ENCODE measurements at regions not wholly inside any gene's neighbourhood (a gene's known extent, or its start where the extent isn't known, plus 50 kb on each side); places are given as distances from the start of the nearest gene placed in this dataset.
"Not testable (repeated sequence)": the region's sequence is repeated elsewhere in the genome, so short reads cannot be mapped to it uniquely, and the experiment has no call there.

DNA sequence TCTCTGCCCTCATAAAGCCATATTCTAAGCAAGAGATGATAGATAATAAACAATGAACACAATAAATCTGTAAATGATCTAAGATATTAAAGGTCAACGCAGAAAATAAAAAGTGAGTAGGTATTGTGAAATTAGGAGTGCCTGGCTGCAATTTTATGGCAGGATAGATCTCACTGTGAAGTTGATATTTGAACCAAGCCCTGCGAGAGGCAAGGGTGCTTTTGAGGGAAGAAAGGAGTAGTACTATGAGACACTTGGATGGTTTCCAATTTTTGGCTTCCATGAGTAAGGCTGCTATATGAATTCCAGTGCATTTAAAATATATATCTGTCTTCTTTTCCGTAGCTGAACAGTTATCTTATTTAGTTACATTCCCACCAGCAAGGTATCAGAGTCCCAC, 720.0 kb upstream of the CNTN5 start:
- TF ChIP-seq, protein P1, sequence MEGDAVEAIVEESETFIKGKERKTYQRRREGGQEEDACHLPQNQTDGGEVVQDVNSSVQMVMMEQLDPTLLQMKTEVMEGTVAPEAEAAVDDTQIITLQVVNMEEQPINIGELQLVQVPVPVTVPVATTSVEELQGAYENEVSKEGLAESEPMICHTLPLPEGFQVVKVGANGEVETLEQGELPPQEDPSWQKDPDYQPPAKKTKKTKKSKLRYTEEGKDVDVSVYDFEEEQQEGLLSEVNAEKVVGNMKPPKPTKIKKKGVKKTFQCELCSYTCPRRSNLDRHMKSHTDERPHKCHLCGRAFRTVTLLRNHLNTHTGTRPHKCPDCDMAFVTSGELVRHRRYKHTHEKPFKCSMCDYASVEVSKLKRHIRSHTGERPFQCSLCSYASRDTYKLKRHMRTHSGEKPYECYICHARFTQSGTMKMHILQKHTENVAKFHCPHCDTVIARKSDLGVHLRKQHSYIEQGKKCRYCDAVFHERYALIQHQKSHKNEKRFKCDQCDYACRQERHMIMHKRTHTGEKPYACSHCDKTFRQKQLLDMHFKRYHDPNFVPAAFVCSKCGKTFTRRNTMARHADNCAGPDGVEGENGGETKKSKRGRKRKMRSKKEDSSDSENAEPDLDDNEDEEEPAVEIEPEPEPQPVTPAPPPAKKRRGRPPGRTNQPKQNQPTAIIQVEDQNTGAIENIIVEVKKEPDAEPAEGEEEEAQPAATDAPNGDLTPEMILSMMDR (IDR thresholded peaks at IDR 0.05), result no peak
- H3K36me3 Mint-ChIP-seq (ENCODE audit: low read depth), result no peaks in the 10 kb centered on the region
- H3K27ac Mint-ChIP-seq, result no peak overlapping the region
- H3K9me3 Mint-ChIP-seq, result no peaks in the 10 kb centered on the region; the same call in 1 of the 2 replicates
- no peaks in the 10 kb centered on the region; the same call in 1 of the 2 replicates for H3K4me1 Mint-ChIP-seq (ENCODE audit: low read depth)
- no peak for DNase-seq
- no peak overlapping the region for H3K4me3 Mint-ChIP-seq
- H3K27me3 Mint-ChIP-seq (ENCODE audit: insufficient read depth), result no peaks in the 10 kb centered on the region

DNA sequence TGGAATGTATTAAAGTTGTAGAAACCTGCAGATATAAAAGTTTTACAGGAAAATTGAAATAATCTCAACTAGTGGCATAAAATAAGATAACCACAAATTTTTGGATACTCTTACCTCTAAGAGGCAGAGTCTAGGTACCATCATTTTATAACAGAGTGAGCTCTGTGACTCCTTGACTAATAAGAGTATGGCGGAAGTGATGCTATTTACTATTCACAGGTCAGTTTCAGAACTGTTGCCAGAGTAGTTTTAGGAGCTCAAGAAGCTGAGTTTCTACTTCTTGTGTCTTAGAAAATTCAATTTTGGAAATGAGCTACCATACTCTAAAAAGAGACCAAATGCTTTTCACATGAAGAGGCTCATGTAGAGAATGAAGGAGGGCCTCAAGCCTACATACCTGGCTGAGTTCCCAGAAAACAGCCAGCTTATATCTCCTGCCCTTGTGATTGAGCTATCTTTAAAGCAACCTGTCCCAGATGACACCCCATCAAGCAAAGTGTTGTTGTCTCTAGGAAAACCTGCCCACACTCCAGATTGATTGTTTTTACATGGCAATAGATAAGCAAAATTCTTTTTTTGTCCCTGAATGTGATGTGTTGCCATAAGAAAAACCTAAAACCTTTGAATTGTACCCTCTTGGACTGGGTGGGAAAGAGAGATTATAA, 712.8 kb upstream of the CNTN5 start:
- TF ChIP-seq, protein P1 (IDR thresholded peaks at IDR 0.05), result no peak
- no peaks in the 10 kb centered on the region; the same call in 1 of the 2 replicates for H3K9me3 Mint-ChIP-seq
- no peak overlapping the region for H3K4me3 Mint-ChIP-seq
- no peak overlapping the region for H3K27ac Mint-ChIP-seq
- no peak for DNase-seq
- H3K36me3 Mint-ChIP-seq (ENCODE audit: low read depth), result no peaks in the 10 kb centered on the region
- H3K27me3 Mint-ChIP-seq (ENCODE audit: insufficient read depth), result no peaks in the 10 kb centered on the region
- H3K4me1 Mint-ChIP-seq (ENCODE audit: low read depth), result no peaks in the 10 kb centered on the region; the same call in 1 of the 2 replicates

DNA sequence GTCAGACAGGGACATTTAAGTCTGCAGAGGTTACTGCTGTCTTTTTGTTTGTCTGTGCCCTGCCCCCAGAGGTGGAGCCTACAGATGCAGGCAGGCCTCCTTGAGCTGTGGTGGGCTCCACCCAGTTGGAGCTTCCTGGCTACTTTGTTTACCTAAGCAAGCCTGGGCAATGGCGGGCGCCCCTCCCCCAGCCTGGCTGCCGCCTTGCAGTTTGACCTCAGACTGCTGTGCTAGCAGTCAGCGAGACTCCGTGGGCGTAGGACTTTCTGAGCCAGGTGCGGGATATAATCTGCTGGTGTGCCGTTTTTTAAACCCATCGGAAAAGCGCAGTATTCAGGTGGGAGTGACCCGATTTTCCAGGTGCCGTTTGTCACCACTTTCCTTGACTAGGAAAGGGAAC, 690.4 kb upstream of the CNTN5 start:
- DNase-seq; H3K27me3 Mint-ChIP-seq (ENCODE audit: insufficient read depth); H3K9me3 Mint-ChIP-seq; H3K4me1 Mint-ChIP-seq (ENCODE audit: low read depth); H3K36me3 Mint-ChIP-seq (ENCODE audit: low read depth); H3K4me3 Mint-ChIP-seq; H3K27ac Mint-ChIP-seq: not testable (repeated sequence)

DNA sequence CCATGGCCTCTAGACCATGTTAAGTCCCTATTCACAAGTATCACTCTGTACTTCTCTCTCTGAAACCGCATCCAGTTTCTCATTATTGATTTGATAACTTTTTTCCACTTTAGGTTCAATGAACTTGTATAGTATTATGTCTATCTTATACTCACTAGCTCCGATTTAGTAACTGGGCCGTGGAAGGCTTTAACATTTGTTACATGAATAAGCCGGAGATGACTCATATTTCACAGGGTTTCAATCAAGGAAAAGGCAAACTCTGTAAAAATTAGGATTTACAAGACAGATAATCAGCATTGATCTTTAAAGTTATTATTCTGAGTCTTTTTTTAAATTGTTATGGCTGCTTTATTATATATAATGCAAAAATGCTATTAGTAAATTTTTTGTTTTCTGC, 662.2 kb upstream of the CNTN5 start:
- H3K4me1 Mint-ChIP-seq (ENCODE audit: low read depth), result peaks cover 10% of the 10 kb centered on the region; the same call in 1 of the 2 replicates
- TF ChIP-seq, protein P1 (IDR thresholded peaks at IDR 0.05), result no peak
- no peak for DNase-seq
- H3K9me3 Mint-ChIP-seq, result no peaks in the 10 kb centered on the region; the same call in 1 of the 2 replicates
- no peaks in the 10 kb centered on the region for H3K27me3 Mint-ChIP-seq (ENCODE audit: insufficient read depth)
- H3K27ac Mint-ChIP-seq, result no peak overlapping the region
- no peak overlapping the region for H3K4me3 Mint-ChIP-seq
- no peaks in the 10 kb centered on the region for H3K36me3 Mint-ChIP-seq (ENCODE audit: low read depth)

DNA sequence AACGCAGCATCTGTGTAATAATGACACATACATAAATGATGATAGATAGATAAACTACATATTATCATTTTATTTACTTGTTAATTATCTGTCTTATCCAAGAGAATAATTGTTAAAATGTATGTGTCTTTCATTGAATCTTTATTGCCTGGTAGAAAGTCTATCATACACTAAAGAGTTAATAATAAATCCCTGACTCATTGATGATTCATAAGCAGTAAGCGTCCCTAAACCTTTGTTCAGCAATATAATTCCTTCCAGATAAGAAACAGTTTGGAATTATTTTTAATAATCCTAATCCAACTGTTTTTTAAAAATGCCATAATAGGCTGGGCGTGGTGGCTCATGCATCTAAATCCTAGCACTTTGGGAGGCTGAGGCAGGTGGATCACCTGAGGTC, 655.6 kb upstream of the CNTN5 start:
- DNase-seq, result no peak
- H3K4me1 Mint-ChIP-seq (ENCODE audit: low read depth), result peaks cover 24% of the 10 kb centered on the region; the same call in 1 of the 2 replicates
- TF ChIP-seq, protein P1 (IDR thresholded peaks at IDR 0.05), result no peak
- H3K4me3 Mint-ChIP-seq, result peak overlapping the region; percentile 44; the same call in 1 of the 2 replicates
- no peaks in the 10 kb centered on the region for H3K9me3 Mint-ChIP-seq
- peak overlapping the region; percentile 49; the same call in 1 of the 2 replicates for H3K27ac Mint-ChIP-seq
- H3K27me3 Mint-ChIP-seq (ENCODE audit: insufficient read depth), result no peaks in the 10 kb centered on the region
- H3K36me3 Mint-ChIP-seq (ENCODE audit: low read depth), result no peaks in the 10 kb centered on the region

DNA sequence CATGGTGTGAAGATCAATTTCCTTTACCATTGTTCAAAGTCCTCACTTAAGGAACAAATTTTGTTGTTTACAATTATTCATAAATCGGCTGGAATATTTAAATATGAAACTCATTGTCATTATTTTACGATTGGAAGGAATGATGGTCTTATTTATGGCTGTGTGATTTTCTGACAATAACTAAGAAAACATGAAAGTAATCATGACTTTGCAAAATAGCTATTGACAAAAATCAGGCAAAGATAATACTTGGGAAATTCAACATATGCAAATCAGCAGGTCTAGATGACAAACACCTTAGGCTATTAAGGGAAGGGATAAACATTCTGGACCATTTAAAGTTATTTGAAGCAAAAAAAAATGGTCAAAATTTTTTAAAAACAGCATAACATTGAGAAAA, 654.8 kb upstream of the CNTN5 start:
- Mint-ChIP-seq H3K36me3 (ENCODE audit: low read depth) (no peaks in the 10 kb centered on the region), H3K27ac (peak overlapping the region; percentile 13; the same call in 1 of the 2 replicates), H3K9me3 (no peaks in the 10 kb centered on the region; the same call in 1 of the 2 replicates), H3K27me3 (ENCODE audit: insufficient read depth) (no peaks in the 10 kb centered on the region; the same call in 1 of the 2 replicates), H3K4me3 (no peak overlapping the region), H3K4me1 (ENCODE audit: low read depth) (peaks cover 24% of the 10 kb centered on the region; the same call in 1 of the 2 replicates)
- DNase-seq, result no peak
- TF ChIP-seq, protein P1 (IDR thresholded peaks at IDR 0.05), result no peak
